HEK293T (cell line): ENCODE measurements at regions not wholly inside any gene's neighbourhood (a gene's known extent, or its start where the extent isn't known, plus 50 kb on each side); places are given as distances from the start of the nearest gene placed in this dataset.

Source experiments
- CTCF ChIA-PET: fragments of 350-600 bp; formaldehyde crosslinking; extraction: SDS; loops from one replicate; lab custom pipeline; 2021; ENCODE audit warnings: antibody characterized with exemption, inconsistent platforms; lab: Yijun Ruan, JAX
- POLR2A ChIA-PET: fragments of 350-600 bp; formaldehyde crosslinking; extraction: SDS; loops from one replicate; lab custom pipeline; 2020; ENCODE audit warnings: antibody characterized with exemption, inconsistent platforms; lab: Yijun Ruan, JAX
- DNase-seq: peaks from one replicate; pipeline ENCODE4 v3.0.0; 2012; ENCODE audit warnings: mixed read lengths; ENCODE audit errors: extremely low spot score
- ARNT ChIP-seq: fragments of 450-650 bp; IDR thresholded peaks from 2 replicates; pipeline ENCODE4 v1.6.1; 2017; ENCODE audit warnings: mild to moderate bottlenecking
- BHLHE40 ChIP-seq: fragments of 450-650 bp; IDR thresholded peaks from 2 replicates; pipeline ENCODE4 v1.6.1; 2016; ENCODE audit warnings: mild to moderate bottlenecking, moderate library complexity, borderline replicate concordance
- CTBP1 ChIP-seq: fragments of 450-650 bp; IDR thresholded peaks from 2 replicates; pipeline ENCODE4 v1.6.1; 2016; ENCODE audit warnings: borderline replicate concordance
- ELF4 ChIP-seq: fragments of 450-650 bp; IDR thresholded peaks from 2 replicates; pipeline ENCODE4 v1.6.1; 2017; ENCODE audit warnings: antibody characterized with exemption
- FOXA1 ChIP-seq: fragments of 450-650 bp; IDR thresholded peaks from 2 replicates; pipeline ENCODE4 v1.6.1; 2016; ENCODE audit warnings: mild to moderate bottlenecking
- FOXK2 ChIP-seq: fragments of 450-650 bp; IDR thresholded peaks from 2 replicates; pipeline ENCODE4 v1.6.1; 2016; ENCODE audit warnings: mild to moderate bottlenecking
- FOXM1 ChIP-seq: fragments of 450-650 bp; IDR thresholded peaks from 2 replicates; pipeline ENCODE4 v1.6.1; 2017; ENCODE audit warnings: mild to moderate bottlenecking, borderline replicate concordance
- HDGF ChIP-seq: fragments of 450-650 bp; IDR thresholded peaks from 2 replicates; pipeline ENCODE4 v1.6.1; 2017; ENCODE audit warnings: antibody characterized with exemption, borderline replicate concordance
- L3MBTL2 ChIP-seq: fragments of 450-650 bp; conservative IDR thresholded peaks from 2 replicates; pipeline ENCODE4 v1.6.1; 2016; ENCODE audit warnings: mild to moderate bottlenecking
- SUZ12 ChIP-seq: fragments of 450-650 bp; IDR thresholded peaks from 2 replicates; pipeline ENCODE4 v1.6.1; 2016; ENCODE audit warnings: mild to moderate bottlenecking
- ZNF384 ChIP-seq: fragments of 450-650 bp; IDR thresholded peaks from 2 replicates; pipeline ENCODE4 v1.6.1; 2016

DNA sequence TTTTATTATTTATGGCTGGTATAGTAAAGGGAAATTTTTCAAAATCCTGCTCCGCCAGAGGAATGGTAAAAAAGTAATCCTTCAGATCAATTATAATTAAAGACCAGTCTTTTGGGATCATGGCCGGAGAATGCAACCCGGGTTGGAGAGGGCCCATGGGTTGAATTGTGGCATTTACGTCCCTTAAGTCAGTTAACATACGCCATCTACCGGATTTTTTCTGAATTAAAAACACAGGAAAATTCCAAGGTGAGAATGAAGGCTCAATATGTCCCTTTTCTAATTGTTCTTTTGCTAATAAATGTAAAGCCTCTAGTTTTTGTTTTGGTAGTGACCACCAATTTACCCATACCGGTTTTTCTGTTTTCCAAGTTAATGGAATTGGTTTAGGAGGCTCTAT, 602.8 kb downstream of the ALG10 start:
- DNase-seq: peak; percentile 2
- CTCF ChIA-PET: no interaction called here
- POLR2A ChIA-PET: no interaction called here
- TF ChIP-seq HDGF (no peak), FOXK2 (no peak), FOXM1 (no peak), BHLHE40 (no peak), CTBP1 (no peak), FOXA1 (no peak), SUZ12 (no peak), L3MBTL2 (no peak), ZNF384 (no peak), ELF4 (no peak)

DNA sequence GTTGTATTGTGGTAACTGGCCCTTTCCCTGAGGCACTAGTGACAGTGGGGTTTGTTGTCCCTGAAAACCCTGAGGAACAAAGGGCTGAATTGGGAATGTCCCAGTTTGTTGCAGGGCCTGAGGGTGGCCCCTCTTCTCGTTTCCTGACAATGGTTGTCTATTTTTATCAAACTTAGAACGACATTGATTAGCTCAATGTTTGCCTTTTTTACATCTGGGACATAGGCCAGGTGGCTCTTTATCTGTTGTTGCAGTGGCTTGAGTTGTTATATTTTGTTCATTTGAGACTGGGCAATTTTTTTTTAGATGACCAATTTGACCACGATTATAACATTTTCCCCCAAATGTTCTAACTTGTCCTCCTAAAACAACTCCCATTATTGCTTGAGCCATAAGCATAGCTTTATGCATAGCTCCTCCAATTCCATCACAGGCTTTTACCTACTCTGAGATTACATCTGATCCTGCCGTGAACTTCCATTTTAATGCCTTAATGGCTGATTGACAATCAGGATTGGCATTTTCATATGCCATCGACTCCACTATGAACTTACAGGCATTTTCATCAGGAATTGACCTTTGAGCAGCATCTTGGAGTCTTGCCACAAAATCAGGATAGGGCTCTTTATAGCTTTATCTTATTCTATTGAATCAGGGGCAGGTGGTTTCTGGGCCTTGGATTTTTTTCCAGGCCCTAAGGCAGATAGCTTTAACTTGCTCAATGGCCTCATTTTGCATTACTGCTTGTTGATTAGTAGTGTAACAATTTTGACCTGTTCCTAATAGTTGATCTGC, 604.3 kb downstream of the ALG10 start:
- POLR2A ChIA-PET: no interaction called here
- CTCF ChIA-PET: no interaction called here
- no peak for DNase-seq
- TF ChIP-seq HDGF (no peak), ARNT (no peak), BHLHE40 (no peak)
